ENCODE measurements at regions not wholly inside any gene's neighbourhood (a gene's known extent, or its start where the extent isn't known, plus 50 kb on each side); places are given as distances from the start of the nearest gene placed in this dataset.

DNA sequence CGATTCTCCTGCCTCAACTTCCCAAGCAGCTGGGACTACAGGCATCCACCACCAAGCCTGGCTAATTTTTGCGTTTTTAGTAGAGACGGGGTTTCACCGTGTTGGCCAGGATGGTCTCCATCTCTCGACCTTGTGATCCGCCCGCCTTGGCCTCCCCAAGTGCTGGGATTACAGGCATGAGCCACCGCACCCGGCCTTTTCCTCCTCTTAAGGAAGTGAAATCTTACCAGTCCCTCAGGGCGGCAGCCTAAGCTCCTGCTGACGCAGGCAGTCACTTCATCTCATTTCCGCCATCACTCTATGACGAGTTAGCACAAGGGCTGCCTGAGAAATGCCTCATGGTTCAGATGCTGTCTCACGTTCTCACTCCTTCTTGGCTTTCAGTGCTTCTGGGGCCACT lies 246.0 kb upstream of the SHH start:
- ChIA-PET CTCF (no interaction called here), POLR2A (ENCODE audit: unreplicated experiment) (no interaction called here)
- Histone ChIP-seq H3K4me3 (ENCODE audit: insufficient read depth, low read depth, low read length) (no peak overlapping the region), H3K18ac (ENCODE audit: low read depth, low read length) (no peak overlapping the region), H2BK5ac (ENCODE audit: low read depth, low read length, poor library complexity, severe bottlenecking) (no peak overlapping the region), H3K9ac (ENCODE audit: low read depth, low read length) (no peak overlapping the region), H3K4me2 (ENCODE audit: low read depth, low read length) (no peak overlapping the region), H3K4ac (ENCODE audit: low read depth, low read length) (no peak overlapping the region), H3K9me3 (ENCODE audit: control insufficient read depth, insufficient read depth, low read length) (peaks cover 52% of the 10 kb centered on the region), H3K27ac (ENCODE audit: insufficient read depth, low read length) (no peak overlapping the region), H3K4me1 (ENCODE audit: control insufficient read depth, insufficient read depth, low read length) (no peaks in the 10 kb centered on the region), H3K27me3 (ENCODE audit: control insufficient read depth, insufficient read depth, low read length) (no peaks in the 10 kb centered on the region), H2AFZ (replicated peaks; ENCODE audit: low read length, poor library complexity) (no peak overlapping the region), H2BK20ac (ENCODE audit: low read depth, low read length) (no peak overlapping the region), H3K79me1 (ENCODE audit: low read depth in 1 of 2, low read length in 2 of 2) (no peaks in the 10 kb centered on the region), H4K20me1 (ENCODE audit: insufficient read depth, low read length) (no peaks in the 10 kb centered on the region), H2AK5ac (ENCODE audit: low read depth, low read length) (no peak overlapping the region), H3K56ac (ENCODE audit: extremely low read depth, insufficient read depth, low read length) (no peak overlapping the region), H2BK120ac (ENCODE audit: low read depth, low read length) (no peak overlapping the region), H2AK9ac (replicated peaks; ENCODE audit: low read depth, low read length, poor library complexity) (no peak overlapping the region), H3K23ac (ENCODE audit: low read depth, low read length) (no peak overlapping the region), H4K91ac (ENCODE audit: insufficient read depth, low read depth, low read length) (no peak overlapping the region), H3K14ac (replicated peaks; ENCODE audit: low read depth, low read length) (no peak overlapping the region), H4K8ac (ENCODE audit: low read depth in 2 of 2, low read length in 2 of 2) (no peak overlapping the region), H4K5ac (ENCODE audit: low read depth, low read length) (no peak overlapping the region), H3K9me1 (ENCODE audit: insufficient read depth, low read length) (no peaks in the 10 kb centered on the region), H3K36me3 (ENCODE audit: control insufficient read depth, insufficient read depth, low read length) (no peaks in the 10 kb centered on the region), H2BK15ac (ENCODE audit: low read depth, low read length) (no peak overlapping the region)
- ATAC-seq (ENCODE audit: low read depth) (no peak), DNase-seq (no peak)
- intact Hi-C loops (cut with micrococcal nuclease) (no loop called here), dilution Hi-C loops (cut with HindIII; ENCODE audit: low sequenced_read_pairs, unreplicated experiment) (no loop called here), in situ Hi-C loops (cut with MboI; ENCODE audit: low sequenced_read_pairs) (no loop called here)
- no TSS peak for BruUV-seq (replicated peaks)
- no peak for TF ChIP-seq CHD1 (IDR thresholded peaks at IDR 0.05; ENCODE audit: low read depth, low read length)
- TF ChIP-seq CEBPB (IDR thresholded peaks at IDR 0.05; ENCODE audit: low read depth, low read length), result no peak
- TF ChIP-seq, protein P1, sequence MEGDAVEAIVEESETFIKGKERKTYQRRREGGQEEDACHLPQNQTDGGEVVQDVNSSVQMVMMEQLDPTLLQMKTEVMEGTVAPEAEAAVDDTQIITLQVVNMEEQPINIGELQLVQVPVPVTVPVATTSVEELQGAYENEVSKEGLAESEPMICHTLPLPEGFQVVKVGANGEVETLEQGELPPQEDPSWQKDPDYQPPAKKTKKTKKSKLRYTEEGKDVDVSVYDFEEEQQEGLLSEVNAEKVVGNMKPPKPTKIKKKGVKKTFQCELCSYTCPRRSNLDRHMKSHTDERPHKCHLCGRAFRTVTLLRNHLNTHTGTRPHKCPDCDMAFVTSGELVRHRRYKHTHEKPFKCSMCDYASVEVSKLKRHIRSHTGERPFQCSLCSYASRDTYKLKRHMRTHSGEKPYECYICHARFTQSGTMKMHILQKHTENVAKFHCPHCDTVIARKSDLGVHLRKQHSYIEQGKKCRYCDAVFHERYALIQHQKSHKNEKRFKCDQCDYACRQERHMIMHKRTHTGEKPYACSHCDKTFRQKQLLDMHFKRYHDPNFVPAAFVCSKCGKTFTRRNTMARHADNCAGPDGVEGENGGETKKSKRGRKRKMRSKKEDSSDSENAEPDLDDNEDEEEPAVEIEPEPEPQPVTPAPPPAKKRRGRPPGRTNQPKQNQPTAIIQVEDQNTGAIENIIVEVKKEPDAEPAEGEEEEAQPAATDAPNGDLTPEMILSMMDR (conservative IDR thresholded peaks at IDR 0.05; ENCODE audit: low read depth, low read length), result no peak
- TF ChIP-seq RFX5 (IDR thresholded peaks at IDR 0.05; ENCODE audit: low read depth, low read length), result no peak
- TF ChIP-seq SMC3 (IDR thresholded peaks at IDR 0.05; ENCODE audit: low read depth, low read length), result no peak
- TF ChIP-seq BHLHE40 (IDR thresholded peaks at IDR 0.05; ENCODE audit: low read depth, low read length), result no peak
- no peak for TF ChIP-seq MXI1 (IDR thresholded peaks at IDR 0.05; ENCODE audit: borderline replicate concordance, low read depth, low read length)
- TF ChIP-seq MAFK (IDR thresholded peaks at IDR 0.05; ENCODE audit: low read depth, low read length), result no peak
- TF ChIP-seq RAD21 (IDR thresholded peaks at IDR 0.05; ENCODE audit: low read length), result no peak
- no peak for TF ChIP-seq FOS (IDR thresholded peaks at IDR 0.05; ENCODE audit: low read depth, low read length)
- WGBS, 2 experiments (ENCODE audit: extremely low coverage in 2 of 2, insufficient read length in 1 of 2), result 63% methylated on average over 5 of the region's 14 CpGs; no CpG with 5 or more reads in 1 of the 2 experiments
